OCI-LY7 (cell line): ENCODE measurements at regions not wholly inside any gene's neighbourhood (a gene's known extent, or its start where the extent isn't known, plus 50 kb on each side); places are given as distances from the start of the nearest gene placed in this dataset.

Experiments
- BruUV-seq: library from RNA; stranded (reverse); fragments of 400-500 nt; replicated peaks from 2 replicates; lab custom pipeline; 2021; lab: Mats Ljungman, UMichigan
- CTCF ChIA-PET: fragments of 300-600 bp; sonication (Branson Sonifier 250); formaldehyde crosslinking; loops from one replicate; lab custom pipeline; 2022; ENCODE audit warnings: antibody characterized with exemption; ENCODE audit not compliant: unreplicated experiment; lab: Charles Lee
- POLR2A ChIA-PET: fragments of 300-600 bp; sonication (Branson Sonifier 250); formaldehyde crosslinking; loops from one replicate; lab custom pipeline; 2022; ENCODE audit warnings: antibody characterized with exemption; lab: Charles Lee
- DNase-seq: peaks from one replicate; pipeline ENCODE4 v3.0.0-alpha.2; 2015; ENCODE audit warnings: low spot score
- H2AFZ ChIP-seq: fragments of 200-600 bp; sonication (generic), shearing (Covaris generic); 2 replicates; pipeline ENCODE4 v1.6.1; 2014; ENCODE audit warnings: mild to moderate bottlenecking, antibody characterized with exemption, low read length, moderate library complexity
- H3K27ac ChIP-seq: fragments of 200-600 bp; sonication (generic); 2 replicates; pipeline ENCODE4 v1.5.1; 2014; ENCODE audit warnings: mixed run types, low read depth, mild to moderate bottlenecking, moderate library complexity, low read length, inconsistent platforms; ENCODE audit not compliant: poor library complexity, severe bottlenecking
- H3K36me3 ChIP-seq: fragments of 200-600 bp; sonication (generic); 2 replicates; pipeline ENCODE4 v1.6.1; 2014; ENCODE audit warnings: mild to moderate bottlenecking, antibody characterized with exemption, low read length, moderate library complexity, mixed read lengths; ENCODE audit not compliant: insufficient read depth
- H3K4me1 ChIP-seq: fragments of 200-600 bp; sonication (generic); 2 replicates; pipeline ENCODE4 v1.5.1; 2014; ENCODE audit warnings: mild to moderate bottlenecking, low read length; ENCODE audit not compliant: insufficient read depth, poor library complexity, severe bottlenecking
- H3K4me2 ChIP-seq: fragments of 200-600 bp; sonication (generic); 2 replicates; pipeline ENCODE4 v1.6.1; 2014; ENCODE audit warnings: mild to moderate bottlenecking, low read length
- H3K4me3 ChIP-seq: fragments of 200-600 bp; sonication (generic); 2 replicates; pipeline ENCODE4 v1.5.1; 2014; ENCODE audit warnings: mild to moderate bottlenecking, low read depth, low read length; ENCODE audit not compliant: poor library complexity, severe bottlenecking
- H3K79me2 ChIP-seq: fragments of 200-600 bp; sonication (generic); 2 replicates; pipeline ENCODE4 v1.6.1; 2016; ENCODE audit warnings: low read depth, mild to moderate bottlenecking, low read length, moderate library complexity, mixed read lengths; ENCODE audit not compliant: insufficient read depth
- H3K9me2 ChIP-seq: fragments of 200-600 bp; sonication (generic); 2 replicates; pipeline ENCODE4 v1.6.1; 2016; ENCODE audit warnings: mild to moderate bottlenecking, low read length, mixed read lengths; ENCODE audit not compliant: insufficient read depth
- H3K9me3 ChIP-seq: fragments of 200-600 bp; sonication (generic); 2 replicates; pipeline ENCODE4 v1.6.1; 2014; ENCODE audit warnings: mild to moderate bottlenecking, mixed run types, low read length, mixed read lengths
- H4K20me1 ChIP-seq: fragments of 200-600 bp; sonication (generic); 2 replicates; pipeline ENCODE4 v1.6.1; 2014; ENCODE audit warnings: mild to moderate bottlenecking, antibody characterized with exemption, low read length, moderate library complexity, mixed read lengths; ENCODE audit not compliant: insufficient read depth
- CTCF ChIP-seq: fragments of 200-600 bp; sonication (generic); conservative IDR thresholded peaks from 2 replicates; pipeline ENCODE4 v1.5.1; 2014; ENCODE audit warnings: mild to moderate bottlenecking, antibody characterized with exemption, low read length, moderate library complexity, mixed read lengths
- EZH2phosphoT487 ChIP-seq: fragments of 200-600 bp; sonication (generic); IDR thresholded peaks from 2 replicates; pipeline ENCODE4 v1.6.1; 2018; ENCODE audit warnings: low read depth, borderline replicate concordance, mild to moderate bottlenecking, mixed run types, antibody characterized with exemption, low read length, moderate library complexity, mixed read lengths
- intact Hi-C: fragments of 100-400 bp; cut with micrococcal nuclease; formaldehyde crosslinking; loops from one replicate; pipeline ENCODE4 v1.10.0; 2022; ENCODE audit not compliant: unreplicated experiment

GRCh38 chr15:77798151-77798835 lies 165.6 kb upstream of the LINGO1 start:
- BruUV-seq = no TSS peak
- POLR2A ChIA-PET = interaction anchor here (0.5 kb wide), 2 partner anchors 151 to 1191 kb away, joined by 3 to 4 read pairs; no protein-coding TSS in a partner anchor

GRCh38 chr15:77797270-77797669 lies 164.6 kb upstream of the LINGO1 start:
- H3K4me1 ChIP-seq = peaks cover 24% of the 10 kb centered on the region
- H3K4me2 ChIP-seq = peak overlapping the region; percentile 68
- DNase-seq = peak; percentile 91
- intact Hi-C loops = no loop called here
- no peaks in the 10 kb centered on the region for H3K36me3 ChIP-seq
- peak overlapping the region; percentile 62 for H2AFZ ChIP-seq
- no TSS peak for BruUV-seq
- no peaks in the 10 kb centered on the region for H3K79me2 ChIP-seq
- H3K4me3 ChIP-seq = peak overlapping the region; percentile 18
- peak overlapping the region; percentile 79 for H3K27ac ChIP-seq
- POLR2A ChIA-PET = interaction anchor here (0.7 to 1.4 kb wide), 2 partner anchors 127 to 376 kb away, joined by 3 to 4 read pairs; no protein-coding TSS in a partner anchor
- no peak for TF ChIP-seq CTCF
- no peak for TF ChIP-seq EZH2phosphoT487
- H3K9me2 ChIP-seq = no peaks in the 10 kb centered on the region
- no peaks in the 10 kb centered on the region for H4K20me1 ChIP-seq
- CTCF ChIA-PET = interaction anchor here (0.5 kb wide), 1 partner anchor 459 kb away, joined by 3 read pairs; no protein-coding TSS in a partner anchor
- no peaks in the 10 kb centered on the region for H3K9me3 ChIP-seq

More at GRCh38 chr15:77798151-77798835, 165.6 kb upstream of the LINGO1 start:
- TF ChIP-seq EZH2phosphoT487 (no peak), CTCF (no peak)
- Histone ChIP-seq H2AFZ (peak overlapping the region; percentile 62; the same call in 1 of the 2 replicates), H4K20me1 (no peaks in the 10 kb centered on the region), H3K36me3 (no peaks in the 10 kb centered on the region), H3K27ac (peak overlapping the region; percentile 79), H3K79me2 (no peaks in the 10 kb centered on the region), H3K4me2 (peak overlapping the region; percentile 68), H3K9me2 (no peaks in the 10 kb centered on the region), H3K9me3 (no peaks in the 10 kb centered on the region), H3K4me3 (no peak overlapping the region), H3K4me1 (peaks cover 24% of the 10 kb centered on the region)
- CTCF ChIA-PET = interaction anchor here (0.5 kb wide), 1 partner anchor 14 kb away, joined by 4 read pairs; no protein-coding TSS in a partner anchor
- intact Hi-C loops = no loop called here
- DNase-seq = no peak
